Left ventricle myocardium inferior (tissue), 1 donor: ENCODE measurements at regions not wholly inside any gene's neighbourhood (a gene's known extent, or its start where the extent isn't known, plus 50 kb on each side); places are given as distances from the start of the nearest gene placed in this dataset.

ENCODE experiments used
- DNase-seq: peaks from one replicate; pipeline ENCODE4 v3.0.0-alpha.2; 2020
- H3K27ac ChIP-seq: fragments of 200-600 bp; replicated peaks from 2 replicates; pipeline ENCODE4 v1.8.0; 2021
- H3K27me3 ChIP-seq: fragments of 200-600 bp; 2 replicates; pipeline ENCODE4 v1.8.0; 2021; ENCODE audit warnings: low read depth
- H3K36me3 ChIP-seq: fragments of 200-600 bp; 2 replicates; pipeline ENCODE4 v1.8.0; 2021
- H3K4me1 ChIP-seq: fragments of 200-600 bp; 2 replicates; pipeline ENCODE4 v1.8.0; 2021
- H3K4me3 ChIP-seq: fragments of 200-600 bp; 2 replicates; pipeline ENCODE4 v1.8.0; 2021; ENCODE audit warnings: mild to moderate bottlenecking, moderate library complexity
- H3K9me3 ChIP-seq: fragments of 200-600 bp; replicated peaks from 2 replicates; pipeline ENCODE4 v1.8.0; 2021
- CTCF ChIP-seq: fragments of 200-600 bp; IDR thresholded peaks from 2 replicates; pipeline ENCODE4 v1.8.0; 2021; ENCODE audit warnings: antibody characterized with exemption, mild to moderate bottlenecking, borderline replicate concordance
- intact Hi-C: fragments of 100-400 bp; cut with micrococcal nuclease; formaldehyde crosslinking; loops from one replicate; pipeline ENCODE4 v1.11.0; 2022
- donor health status: DM: no; HTN: yes; CAD: no; lungs with severe emphysema.

DNA sequence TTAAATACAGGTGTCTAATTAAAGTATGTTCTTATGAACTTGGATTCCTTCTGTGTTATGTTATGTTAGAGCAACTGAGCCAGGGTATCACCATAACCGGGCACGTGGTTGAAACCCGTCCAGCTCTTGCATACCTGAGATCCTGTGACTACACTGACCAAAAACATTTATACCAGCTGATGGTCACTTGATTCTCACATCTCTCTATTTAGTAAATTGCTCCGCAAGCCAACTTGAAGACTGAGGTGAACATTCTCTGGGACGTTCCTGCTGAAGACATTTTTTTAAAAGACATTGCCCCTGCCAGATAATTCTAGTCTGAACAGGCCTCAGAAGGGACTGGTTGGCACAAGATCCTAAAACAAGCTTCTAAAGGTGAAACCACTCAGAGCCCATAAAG is 550.0 kb upstream of the DIPK2B start:
- Histone ChIP-seq H3K27me3 (no peaks in the 10 kb centered on the region), H3K4me3 (peak overlapping the region; percentile 60), H3K4me1 (peaks cover 19% of the 10 kb centered on the region), H3K27ac (peak overlapping the region; percentile 80), H3K9me3 (no peaks in the 10 kb centered on the region), H3K36me3 (peaks cover 7% of the 10 kb centered on the region)
- TF ChIP-seq CTCF, result no peak
- intact Hi-C loops, result no loop called here
- DNase-seq, result peak; percentile 41

- no peak for DNase-seq
- Histone ChIP-seq H3K27ac (peak overlapping the region; percentile 80), H3K36me3 (peaks cover 7% of the 10 kb centered on the region), H3K4me1 (peaks cover 19% of the 10 kb centered on the region), H3K9me3 (no peaks in the 10 kb centered on the region), H3K27me3 (no peaks in the 10 kb centered on the region), H3K4me3 (peak overlapping the region; percentile 60)
- TF ChIP-seq CTCF, result peak; percentile 40
- intact Hi-C loops, result no loop called here
Observed at GRCh38 chrX:45749375-45749774, 548.7 kb upstream of the DIPK2B start.

DNA sequence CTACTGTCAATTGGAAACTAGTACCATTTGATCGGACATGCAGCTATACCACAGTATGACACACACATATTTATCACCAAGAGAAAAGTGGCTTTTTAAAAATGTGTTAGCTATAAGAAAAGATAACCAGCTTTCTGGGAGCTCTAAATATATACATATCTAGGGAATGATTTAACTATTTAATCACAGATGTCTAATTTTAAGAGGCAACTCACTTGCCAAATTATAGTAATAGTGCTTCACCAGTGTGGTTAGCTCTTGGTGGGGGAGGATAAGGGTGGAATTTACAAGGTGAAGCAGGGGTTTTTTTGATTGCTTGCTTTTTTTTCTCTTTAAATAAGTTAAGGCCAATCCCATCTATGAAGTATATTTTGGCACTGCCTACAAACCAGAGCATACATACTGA is 547.7 kb upstream of the DIPK2B start:
- Histone ChIP-seq H3K36me3 (peaks cover 7% of the 10 kb centered on the region), H3K4me1 (peaks cover 19% of the 10 kb centered on the region), H3K27me3 (no peaks in the 10 kb centered on the region), H3K27ac (peak overlapping the region; percentile 80), H3K9me3 (no peaks in the 10 kb centered on the region), H3K4me3 (peak overlapping the region; percentile 60)
- intact Hi-C loops, result no loop called here
- no peak for DNase-seq
- TF ChIP-seq CTCF, result no peak

GRCh38 chrX:45747905-45748304 is 547.2 kb upstream of the DIPK2B start:
- Histone ChIP-seq H3K4me3 (peak overlapping the region; percentile 60), H3K36me3 (peaks cover 7% of the 10 kb centered on the region), H3K27me3 (no peaks in the 10 kb centered on the region), H3K9me3 (no peaks in the 10 kb centered on the region), H3K27ac (peak overlapping the region; percentile 80), H3K4me1 (peaks cover 19% of the 10 kb centered on the region)
- intact Hi-C loops, result no loop called here
- no peak for TF ChIP-seq CTCF
- no peak for DNase-seq

DNA sequence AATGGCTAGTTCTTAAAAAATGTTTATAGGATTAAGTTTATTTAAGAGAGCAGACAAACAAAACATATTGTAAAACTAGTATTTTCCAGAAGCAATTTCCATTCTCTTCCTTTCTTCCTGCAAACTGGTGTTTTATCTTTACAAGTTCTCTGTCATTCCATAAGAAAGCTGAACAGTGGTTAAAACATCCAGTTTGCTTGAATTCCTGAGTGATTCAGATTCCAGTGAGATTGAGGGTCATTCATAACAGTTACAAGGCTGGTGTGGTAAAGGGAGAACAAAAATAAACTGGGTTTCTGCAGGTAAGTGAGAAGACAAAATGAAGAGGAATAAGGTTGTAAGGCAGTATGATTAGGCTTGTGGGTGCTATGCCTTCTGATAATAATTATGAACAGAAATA is 544.8 kb upstream of the DIPK2B start:
- no peaks in the 10 kb centered on the region for H3K27me3 ChIP-seq
- H3K27ac ChIP-seq, result no peak overlapping the region
- DNase-seq, result no peak
- no peak for TF ChIP-seq CTCF
- no peaks in the 10 kb centered on the region for H3K9me3 ChIP-seq
- no peak overlapping the region for H3K4me3 ChIP-seq
- H3K4me1 ChIP-seq, result peaks cover 10% of the 10 kb centered on the region
- intact Hi-C loops, result no loop called here
- H3K36me3 ChIP-seq, result peaks cover 7% of the 10 kb centered on the region
